ENCODE measurements at regions not wholly inside any gene's neighbourhood (a gene's known extent, or its start where the extent isn't known, plus 50 kb on each side); places are given as distances from the start of the nearest gene placed in this dataset.

- H3K27me3 Mint-ChIP-seq (ENCODE audit: low read depth, poor library complexity): peaks cover 15% of the 10 kb centered on the region
- H3K4me3 Mint-ChIP-seq: no peak overlapping the region
- H3K27ac Mint-ChIP-seq: no peak overlapping the region
- H3K4me1 Mint-ChIP-seq: no peaks in the 10 kb centered on the region
- H3K9me3 Mint-ChIP-seq: peaks cover 4% of the 10 kb centered on the region
- no peaks in the 10 kb centered on the region for H3K36me3 Mint-ChIP-seq (ENCODE audit: low read depth)
- TF ChIP-seq, protein P1, sequence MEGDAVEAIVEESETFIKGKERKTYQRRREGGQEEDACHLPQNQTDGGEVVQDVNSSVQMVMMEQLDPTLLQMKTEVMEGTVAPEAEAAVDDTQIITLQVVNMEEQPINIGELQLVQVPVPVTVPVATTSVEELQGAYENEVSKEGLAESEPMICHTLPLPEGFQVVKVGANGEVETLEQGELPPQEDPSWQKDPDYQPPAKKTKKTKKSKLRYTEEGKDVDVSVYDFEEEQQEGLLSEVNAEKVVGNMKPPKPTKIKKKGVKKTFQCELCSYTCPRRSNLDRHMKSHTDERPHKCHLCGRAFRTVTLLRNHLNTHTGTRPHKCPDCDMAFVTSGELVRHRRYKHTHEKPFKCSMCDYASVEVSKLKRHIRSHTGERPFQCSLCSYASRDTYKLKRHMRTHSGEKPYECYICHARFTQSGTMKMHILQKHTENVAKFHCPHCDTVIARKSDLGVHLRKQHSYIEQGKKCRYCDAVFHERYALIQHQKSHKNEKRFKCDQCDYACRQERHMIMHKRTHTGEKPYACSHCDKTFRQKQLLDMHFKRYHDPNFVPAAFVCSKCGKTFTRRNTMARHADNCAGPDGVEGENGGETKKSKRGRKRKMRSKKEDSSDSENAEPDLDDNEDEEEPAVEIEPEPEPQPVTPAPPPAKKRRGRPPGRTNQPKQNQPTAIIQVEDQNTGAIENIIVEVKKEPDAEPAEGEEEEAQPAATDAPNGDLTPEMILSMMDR (IDR thresholded peaks at IDR 0.05): no peak
- no peak for DNase-seq
Observed at GRCh38 chr3:44175070-44175469, 66.6 kb upstream of the TOPAZ1 start.

DNA sequence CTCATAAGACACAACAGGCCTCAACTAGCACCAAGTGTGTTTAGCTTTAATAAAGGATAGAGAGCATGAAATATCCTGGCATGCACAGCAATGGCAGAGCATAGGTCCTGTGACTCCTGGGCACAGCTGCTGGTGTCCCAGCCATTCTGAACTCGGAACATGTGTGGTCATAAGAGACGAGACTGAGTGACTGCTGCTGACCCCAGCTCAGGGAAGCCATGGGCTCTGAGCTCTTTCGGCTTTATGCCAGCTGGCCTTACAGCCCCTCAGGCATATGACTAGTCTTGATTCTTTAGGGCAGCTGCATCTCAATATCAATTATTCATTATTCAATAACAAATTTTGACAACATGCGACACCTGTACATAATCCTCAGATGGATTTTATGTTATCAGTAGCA, 62.4 kb upstream of the TOPAZ1 start:
- Mint-ChIP-seq H3K27ac (no peak overlapping the region), H3K4me3 (no peak overlapping the region), H3K9me3 (no peaks in the 10 kb centered on the region), H3K36me3 (ENCODE audit: low read depth) (no peaks in the 10 kb centered on the region), H3K27me3 (ENCODE audit: low read depth, poor library complexity) (peaks cover 10% of the 10 kb centered on the region), H3K4me1 (no peaks in the 10 kb centered on the region)
- DNase-seq: no peak
- TF ChIP-seq, protein P1 (IDR thresholded peaks at IDR 0.05): no peak

DNA sequence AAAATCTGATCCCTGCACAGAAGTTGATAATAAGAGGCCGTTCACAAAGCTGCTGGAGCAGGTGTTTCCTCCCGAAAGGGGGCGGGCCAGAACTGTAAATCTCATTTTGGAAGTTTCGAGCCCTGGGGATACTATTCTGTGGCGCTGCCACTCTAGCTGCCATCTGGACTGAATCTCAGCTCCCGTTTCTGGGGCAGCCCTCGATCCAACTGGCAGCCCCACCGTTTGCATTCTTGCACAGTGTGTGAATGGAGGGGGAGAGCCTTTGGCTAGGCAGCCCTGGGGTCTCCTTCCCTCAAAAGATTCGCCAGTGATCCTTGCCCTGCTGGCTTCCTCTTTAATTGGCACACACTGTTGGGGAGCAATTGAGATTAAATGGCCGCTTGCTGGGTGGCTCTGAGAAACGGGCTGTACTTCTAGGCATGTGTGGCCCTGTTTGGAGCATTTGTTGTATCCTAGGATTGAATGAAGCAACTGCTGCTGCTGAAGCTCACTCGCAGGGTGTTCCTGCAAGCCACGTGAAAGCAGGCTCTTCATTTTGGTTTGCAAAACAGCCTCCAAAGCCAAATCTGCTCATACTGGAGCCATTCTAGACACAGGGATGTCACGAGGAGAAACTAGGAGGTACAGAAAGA, 57.2 kb upstream of the TOPAZ1 start:
- Mint-ChIP-seq H3K27me3 (ENCODE audit: low read depth, poor library complexity) (peaks cover 11% of the 10 kb centered on the region), H3K36me3 (ENCODE audit: low read depth) (no peaks in the 10 kb centered on the region), H3K4me1 (no peaks in the 10 kb centered on the region), H3K4me3 (no peak overlapping the region), H3K9me3 (no peaks in the 10 kb centered on the region), H3K27ac (no peak overlapping the region)
- no peak for DNase-seq
- TF ChIP-seq, protein P1 (IDR thresholded peaks at IDR 0.05): no peak

GRCh38 chr3:44185396-44185915, 56.2 kb upstream of the TOPAZ1 start:
- Mint-ChIP-seq H3K4me1 (no peaks in the 10 kb centered on the region), H3K9me3 (no peaks in the 10 kb centered on the region), H3K36me3 (ENCODE audit: low read depth) (no peaks in the 10 kb centered on the region), H3K27me3 (ENCODE audit: low read depth, poor library complexity) (peaks cover 11% of the 10 kb centered on the region), H3K4me3 (no peak overlapping the region), H3K27ac (no peak overlapping the region)
- DNase-seq: no peak
- TF ChIP-seq, protein P1 (IDR thresholded peaks at IDR 0.05): no peak

DNA sequence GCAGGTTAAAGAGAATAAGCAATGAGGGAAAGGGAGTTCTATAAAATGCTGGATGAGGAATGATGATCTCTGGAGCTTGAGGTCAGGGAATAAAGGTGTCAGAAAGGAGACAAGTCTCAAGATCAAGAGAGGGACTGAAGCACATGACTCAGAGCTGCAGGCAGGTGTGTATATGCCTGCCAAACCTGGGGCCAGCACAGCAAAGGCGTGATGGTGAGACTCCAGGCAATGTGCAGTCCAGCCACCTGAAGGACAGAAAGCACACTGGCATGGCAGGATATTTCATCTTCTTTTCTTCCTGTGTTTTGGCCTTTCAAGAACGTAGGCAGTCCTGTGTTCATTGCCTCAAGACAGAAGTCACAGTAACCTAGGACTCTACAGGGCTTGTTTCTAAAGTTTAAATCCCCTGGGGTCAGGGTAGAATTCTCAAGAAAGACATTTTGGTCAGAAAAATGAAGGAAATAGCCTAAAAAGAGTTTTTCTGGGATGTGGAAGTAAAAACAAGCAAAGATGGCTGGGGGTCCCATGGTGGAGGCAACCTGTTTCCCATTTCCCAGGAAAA, 55.5 kb upstream of the TOPAZ1 start:
- no peak for DNase-seq
- Mint-ChIP-seq H3K4me3 (no peak overlapping the region), H3K27me3 (ENCODE audit: low read depth, poor library complexity) (peaks cover 11% of the 10 kb centered on the region), H3K27ac (no peak overlapping the region), H3K9me3 (no peaks in the 10 kb centered on the region), H3K36me3 (ENCODE audit: low read depth) (no peaks in the 10 kb centered on the region), H3K4me1 (no peaks in the 10 kb centered on the region)
- TF ChIP-seq, protein P1 (IDR thresholded peaks at IDR 0.05): no peak

GRCh38 chr3:44186712-44187111, 55.0 kb upstream of the TOPAZ1 start:
- no peaks in the 10 kb centered on the region for H3K4me1 Mint-ChIP-seq
- DNase-seq: no peak
- peaks cover 11% of the 10 kb centered on the region for H3K27me3 Mint-ChIP-seq (ENCODE audit: low read depth, poor library complexity)
- no peak overlapping the region for H3K27ac Mint-ChIP-seq
- H3K36me3 Mint-ChIP-seq (ENCODE audit: low read depth): no peaks in the 10 kb centered on the region
- peaks cover 3% of the 10 kb centered on the region for H3K9me3 Mint-ChIP-seq
- TF ChIP-seq, protein P1 (IDR thresholded peaks at IDR 0.05): no peak
- no peak overlapping the region for H3K4me3 Mint-ChIP-seq

All from nephron progenitor cell (in vitro differentiated cells).